K562 (cell line): ENCODE measurements at regions not wholly inside any gene's neighbourhood (a gene's known extent, or its start where the extent isn't known, plus 50 kb on each side); places are given as distances from the start of the nearest gene placed in this dataset.

Source experiments
- ATAC-seq: fragments of 200-7000 bp; cut with Tn5 transposase; 3 replicates; pipeline ENCODE4 v1.9.1; 2020; ENCODE audit warnings: moderate library complexity
- BruUV-seq: library from RNA; stranded (reverse); fragments of 400-500 nt; replicated peaks from 2 replicates; lab custom pipeline; 2021; lab: Mats Ljungman, UMichigan
- CTCF ChIA-PET: fragments of 300-600 bp; formaldehyde crosslinking; extraction: SDS; loops from one replicate; lab custom pipeline; 2021; ENCODE audit warnings: low intra/inter-chr PET ratio; lab: Yijun Ruan, JAX
- POLR2A ChIA-PET: fragments of 300-600, 350-650 bp; sonication (Branson Sonifier 250); formaldehyde crosslinking; extraction: SDS; loops from one replicate; lab custom pipeline; 2021; ENCODE audit warnings: antibody characterized with exemption, inconsistent platforms; lab: Yijun Ruan, JAX
- DNase-seq, 4 experiments: peaks; one replicate each; pipeline versions ENCODE4 v3.0.0 to v3.0.0-alpha.2; 2011 to 2018; ENCODE audit warnings: low spot score in 3 of 4, mixed read lengths in 3 of 4; ENCODE audit errors: extremely low read depth in 1 of 4
- FAIRE-seq: peaks from 2 replicates; lab custom pipeline; 2011; peaks lifted over from hg19 to GRCh38; lab: Jason Lieb, UNC
- H2AFZ ChIP-seq: 2 replicates; pipeline ENCODE4 v1.6.0; 2011; ENCODE audit warnings: low read depth, low read length, control low read depth, inconsistent platforms
- H3K27ac ChIP-seq: fragments of 200-600 bp; 3 replicates; pipeline ENCODE4 v1.8.0; 2011; ENCODE audit warnings: low read depth, mild to moderate bottlenecking, control low read depth, inconsistent platforms, low read length, moderate library complexity, mixed read lengths; ENCODE audit errors: extremely low read depth
- H3K27me3 ChIP-seq, 2 experiments: fragments of 300-600 bp in 1 of 2; 2 replicates in 1 of 2; 3 replicates in 1 of 2; pipeline versions ENCODE4 v1.6.0 to v1.8.0; 2011; ENCODE audit warnings: inconsistent platforms in 2 of 2, low read length in 2 of 2, mild to moderate bottlenecking in 1 of 2, mixed read lengths in 1 of 2, moderate library complexity in 1 of 2; ENCODE audit not compliant: control insufficient read depth in 2 of 2, insufficient read depth in 2 of 2
- H3K36me3 ChIP-seq: fragments of 300-600 bp; 3 replicates; pipeline ENCODE4 v1.8.0; 2011; ENCODE audit warnings: mild to moderate bottlenecking, low read length, inconsistent platforms; ENCODE audit not compliant: control insufficient read depth, insufficient read depth
- H3K4me1 ChIP-seq, 2 experiments: fragments of 200-600 bp in 1 of 2; replicated peaks in 1 of 2; 2 replicates in 1 of 2; 3 replicates in 1 of 2; pipeline versions ENCODE4 v1.5.1 to v1.8.0; 2011; ENCODE audit warnings: inconsistent platforms in 2 of 2, low read length in 2 of 2, mild to moderate bottlenecking in 1 of 2, mixed read lengths in 1 of 2, moderate library complexity in 1 of 2; ENCODE audit not compliant: control insufficient read depth in 2 of 2, insufficient read depth in 2 of 2
- H3K4me2 ChIP-seq: 2 replicates; pipeline ENCODE4 v1.6.1; 2011; ENCODE audit warnings: low read length, control low read depth, inconsistent platforms, mixed read lengths; ENCODE audit not compliant: insufficient read depth
- H3K4me3 ChIP-seq: fragments of 200-600 bp; sonication (generic), shearing (Covaris generic); 2 replicates; pipeline ENCODE4 v1.5.1; 2016; ENCODE audit warnings: control low read depth, inconsistent platforms
- H3K79me2 ChIP-seq: fragments of 200-600 bp; 3 replicates; pipeline ENCODE4 v1.8.0; 2011; ENCODE audit warnings: low read length, inconsistent platforms; ENCODE audit not compliant: control insufficient read depth, insufficient read depth
- H3K9ac ChIP-seq, 2 experiments: 2 replicates each; pipeline versions ENCODE4 v1.6.0 to v1.6.1; 2011; ENCODE audit warnings: low read depth in 2 of 2, low read length in 2 of 2, control low read depth in 1 of 2, inconsistent platforms in 1 of 2, mild to moderate bottlenecking in 1 of 2, mixed read lengths in 1 of 2; ENCODE audit not compliant: insufficient read depth in 1 of 2
- H3K9me1 ChIP-seq: one replicate; pipeline ENCODE4 v1.6.0; 2011; ENCODE audit warnings: inconsistent platforms, mild to moderate bottlenecking, low read length, moderate library complexity; ENCODE audit not compliant: control insufficient read depth, insufficient read depth
- H3K9me3 ChIP-seq: replicated peaks from 2 replicates; pipeline ENCODE4 v1.5.1; 2011; ENCODE audit warnings: low read depth, low read length, inconsistent platforms; ENCODE audit not compliant: control insufficient read depth, insufficient read depth
- H4K20me1 ChIP-seq: replicated peaks from 2 replicates; pipeline ENCODE4 v1.6.1; 2011; ENCODE audit warnings: low read length, inconsistent platforms, mixed read lengths; ENCODE audit not compliant: control insufficient read depth, insufficient read depth
- ARHGAP35 ChIP-seq: fragments of 450-650 bp; IDR thresholded peaks from 2 replicates; pipeline ENCODE4 v1.6.1; 2018; ENCODE audit not compliant: partially characterized antibody
- DIDO1 ChIP-seq: fragments of 450-650 bp; IDR thresholded peaks from 2 replicates; pipeline ENCODE4 v1.6.1; 2016; ENCODE audit warnings: low read depth, missing biosample characterization, missing genetic modification characterization
- DMBX1 ChIP-seq: fragments of 250-450 bp; sonication (Bioruptor Pico); IDR thresholded peaks from 2 replicates; pipeline ENCODE4 v1.8.0; 2022; ENCODE audit warnings: inconsistent platforms, mild to moderate bottlenecking, moderate library complexity, borderline replicate concordance
- HSF4 ChIP-seq: fragments of 250-450 bp; sonication (Bioruptor Pico); IDR thresholded peaks from 2 replicates; pipeline ENCODE4 v2.1.2; 2022; ENCODE audit warnings: mild to moderate bottlenecking, moderate library complexity, borderline replicate concordance
- ILK ChIP-seq: fragments of 450-650 bp; IDR thresholded peaks from 2 replicates; pipeline ENCODE4 v1.6.1; 2016; ENCODE audit warnings: missing genetic modification characterization, low read depth, mild to moderate bottlenecking, missing compliant biosample characterization, moderate library complexity, borderline replicate concordance
- KAT7 ChIP-seq: sonication (generic); formaldehyde crosslinking; IDR thresholded peaks from 2 replicates; pipeline ENCODE4 v1.8.0; 2022; ENCODE audit warnings: missing genetic modification reagents, mild to moderate bottlenecking, borderline replicate concordance
- RBM17 ChIP-seq: fragments of 200-400 bp; formaldehyde crosslinking; IDR thresholded peaks from 2 replicates; pipeline ENCODE4 v1.6.1; 2017; ENCODE audit warnings: low read depth, mild to moderate bottlenecking, low read length, borderline replicate concordance
- SMAD1 ChIP-seq: fragments of 150-350 bp; IDR thresholded peaks from 2 replicates; pipeline ENCODE4 v1.6.1; 2014; ENCODE audit warnings: low read length, low read depth; ENCODE audit not compliant: partially characterized antibody
- SMARCB1 ChIP-seq: IDR thresholded peaks from 2 replicates; pipeline ENCODE4 v1.6.1; 2011; ENCODE audit warnings: improper control_type of control experiment, low read depth; ENCODE audit not compliant: insufficient read length
- TCFL5 ChIP-seq: fragments of 250-450 bp; sonication (Bioruptor Pico); conservative IDR thresholded peaks from 2 replicates; pipeline ENCODE4 v1.6.1; 2021; ENCODE audit warnings: mild to moderate bottlenecking, moderate library complexity, matching md5 sums
- ZKSCAN8 ChIP-seq: fragments of 200-800 bp; sonication (Bioruptor generic); IDR thresholded peaks from 2 replicates; pipeline ENCODE4 v1.6.1; 2016; ENCODE audit warnings: missing genetic modification characterization, missing compliant biosample characterization
- ZNF165 ChIP-seq: fragments of 250-450 bp; sonication (Bioruptor Pico); IDR thresholded peaks from 2 replicates; pipeline ENCODE4 v1.4.0; 2020; ENCODE audit warnings: borderline replicate concordance
- WGBS: fragments of 100-300 bp; shearing (Covaris generic); methylation state at CpG from one replicate; pipeline ENCODE4 v1.1.6; 2016; ENCODE audit warnings: low coverage, mixed read lengths; ENCODE audit not compliant: insufficient coverage; ENCODE audit errors: missing lambda C conversion rate; 5-methylcytosine and 5-hydroxymethylcytosine counted together
- in situ Hi-C: fragments of 300-500 bp; cut with MboI; formaldehyde crosslinking; loops from 4 replicates; pipeline ENCODE4 v1.15.0; 2018; ENCODE audit warnings: inconsistent platforms, mixed read lengths
- intact Hi-C: fragments of 100-400 bp; cut with micrococcal nuclease; formaldehyde crosslinking; loops from 2 replicates; pipeline ENCODE4 v1.14.2; 2022
- TF ChIP-seq, protein P1 (sequence below): IDR thresholded peaks from 3 replicates; pipeline ENCODE4 v1.6.1; 2011; ENCODE audit warnings: borderline replicate concordance, mild to moderate bottlenecking; ENCODE audit not compliant: insufficient read length, insufficient read depth
- TF ChIP-seq, protein P2 (sequence below): fragments of 450-650 bp; formaldehyde crosslinking; IDR thresholded peaks from 2 replicates; pipeline ENCODE4 v1.4.0; 2022; ENCODE audit warnings: missing genetic modification characterization
- TF ChIP-seq, protein P3 (sequence below): sonication (generic); formaldehyde crosslinking; IDR thresholded peaks from 2 replicates; pipeline ENCODE4 v1.8.0; 2022; ENCODE audit warnings: mild to moderate bottlenecking, missing genetic modification reagents, borderline replicate concordance

DNA sequence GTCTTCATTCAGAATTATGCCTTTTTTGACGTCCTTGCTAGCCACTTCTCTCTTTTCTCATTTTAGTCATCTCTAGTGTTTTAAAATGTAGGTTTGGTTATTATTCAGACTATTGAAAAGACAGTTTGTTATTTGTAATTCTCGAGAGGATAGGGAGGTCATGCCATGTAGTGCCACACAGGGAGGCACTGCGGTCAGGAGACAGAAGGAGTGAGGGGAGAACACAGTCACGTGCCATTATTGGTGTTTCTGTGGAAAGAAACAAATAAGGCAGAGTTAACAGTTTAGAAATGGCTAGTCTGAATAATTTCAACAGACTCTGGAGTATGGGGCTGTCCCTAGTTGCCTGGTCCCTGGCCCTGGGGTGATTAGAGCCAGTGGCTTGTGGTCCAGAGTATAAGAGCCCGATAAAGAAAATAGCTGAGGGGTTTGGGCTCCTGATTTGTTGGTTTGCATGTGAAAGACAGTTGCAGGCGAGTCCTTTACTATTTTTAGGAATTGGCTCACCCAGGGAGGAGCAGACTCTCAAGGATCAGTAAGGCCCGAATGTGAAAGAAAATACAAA is 278.1 kb upstream of the SEL1L start (continued):
- TF ChIP-seq, protein P1, sequence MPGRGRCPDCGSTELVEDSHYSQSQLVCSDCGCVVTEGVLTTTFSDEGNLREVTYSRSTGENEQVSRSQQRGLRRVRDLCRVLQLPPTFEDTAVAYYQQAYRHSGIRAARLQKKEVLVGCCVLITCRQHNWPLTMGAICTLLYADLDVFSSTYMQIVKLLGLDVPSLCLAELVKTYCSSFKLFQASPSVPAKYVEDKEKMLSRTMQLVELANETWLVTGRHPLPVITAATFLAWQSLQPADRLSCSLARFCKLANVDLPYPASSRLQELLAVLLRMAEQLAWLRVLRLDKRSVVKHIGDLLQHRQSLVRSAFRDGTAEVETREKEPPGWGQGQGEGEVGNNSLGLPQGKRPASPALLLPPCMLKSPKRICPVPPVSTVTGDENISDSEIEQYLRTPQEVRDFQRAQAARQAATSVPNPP, result no peak
- no peak for TF ChIP-seq SMAD1
- TF ChIP-seq TCFL5 (CRISPR knock-in tag), result no peak
- no peak for TF ChIP-seq RBM17
- TF ChIP-seq, protein P2, sequence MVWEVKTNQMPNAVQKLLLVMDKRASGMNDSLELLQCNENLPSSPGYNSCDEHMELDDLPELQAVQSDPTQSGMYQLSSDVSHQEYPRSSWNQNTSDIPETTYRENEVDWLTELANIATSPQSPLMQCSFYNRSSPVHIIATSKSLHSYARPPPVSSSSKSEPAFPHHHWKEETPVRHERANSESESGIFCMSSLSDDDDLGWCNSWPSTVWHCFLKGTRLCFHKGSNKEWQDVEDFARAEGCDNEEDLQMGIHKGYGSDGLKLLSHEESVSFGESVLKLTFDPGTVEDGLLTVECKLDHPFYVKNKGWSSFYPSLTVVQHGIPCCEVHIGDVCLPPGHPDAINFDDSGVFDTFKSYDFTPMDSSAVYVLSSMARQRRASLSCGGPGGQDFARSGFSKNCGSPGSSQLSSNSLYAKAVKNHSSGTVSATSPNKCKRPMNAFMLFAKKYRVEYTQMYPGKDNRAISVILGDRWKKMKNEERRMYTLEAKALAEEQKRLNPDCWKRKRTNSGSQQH (CRISPR knock-in tag), result no peak

DNA sequence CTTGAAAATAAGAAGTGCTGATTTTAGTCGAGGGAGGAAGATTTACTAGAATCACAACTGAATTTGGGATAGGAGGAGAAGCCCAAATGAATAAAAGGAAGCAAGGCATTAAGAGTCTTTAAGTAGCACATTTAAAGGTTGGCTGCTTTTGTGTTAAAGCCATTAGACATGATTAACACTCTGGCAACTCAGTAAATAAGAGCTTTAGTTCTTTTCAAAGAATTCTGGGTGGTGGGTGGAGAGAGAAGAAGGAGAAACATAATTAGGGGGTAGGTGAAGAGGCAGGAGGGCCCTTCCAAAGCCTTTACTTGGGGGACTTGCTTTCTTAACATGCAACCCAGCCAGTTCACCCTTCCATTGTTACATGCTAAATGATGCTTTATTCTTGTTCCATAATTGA is 284.6 kb upstream of the SEL1L start:
- POLR2A ChIA-PET, result no interaction called here
- no peak for DNase-seq
- H3K9ac ChIP-seq, result no peak overlapping the region
- no peak overlapping the region for H3K27ac ChIP-seq
- H3K27me3 ChIP-seq, result no peaks in the 10 kb centered on the region
- no peak overlapping the region for H2AFZ ChIP-seq
- H3K4me1 ChIP-seq, result no peaks in the 10 kb centered on the region
- no TSS peak for BruUV-seq
- ATAC-seq, result no peak
- H3K4me2 ChIP-seq, result no peak overlapping the region
- in situ Hi-C loops (no loop called here), intact Hi-C loops (no loop called here)
- CTCF ChIA-PET, result no interaction called here
- no peak overlapping the region for H3K4me3 ChIP-seq
- H4K20me1 ChIP-seq, result no peaks in the 10 kb centered on the region
- no peaks in the 10 kb centered on the region for H3K79me2 ChIP-seq
- no peaks in the 10 kb centered on the region for H3K9me1 ChIP-seq
- no peak for TF ChIP-seq KAT7 (CRISPR knock-in tag)
- no peak for TF ChIP-seq ZKSCAN8 (CRISPR knock-in tag)
- TF ChIP-seq DMBX1 (CRISPR knock-in tag), result no peak
- no peak for TF ChIP-seq HSF4
- no peak for TF ChIP-seq SMARCB1
- TF ChIP-seq ZNF165, result no peak
- no peak for TF ChIP-seq ILK (tag)
- no peak for TF ChIP-seq ARHGAP35
- TF ChIP-seq, protein P3, sequence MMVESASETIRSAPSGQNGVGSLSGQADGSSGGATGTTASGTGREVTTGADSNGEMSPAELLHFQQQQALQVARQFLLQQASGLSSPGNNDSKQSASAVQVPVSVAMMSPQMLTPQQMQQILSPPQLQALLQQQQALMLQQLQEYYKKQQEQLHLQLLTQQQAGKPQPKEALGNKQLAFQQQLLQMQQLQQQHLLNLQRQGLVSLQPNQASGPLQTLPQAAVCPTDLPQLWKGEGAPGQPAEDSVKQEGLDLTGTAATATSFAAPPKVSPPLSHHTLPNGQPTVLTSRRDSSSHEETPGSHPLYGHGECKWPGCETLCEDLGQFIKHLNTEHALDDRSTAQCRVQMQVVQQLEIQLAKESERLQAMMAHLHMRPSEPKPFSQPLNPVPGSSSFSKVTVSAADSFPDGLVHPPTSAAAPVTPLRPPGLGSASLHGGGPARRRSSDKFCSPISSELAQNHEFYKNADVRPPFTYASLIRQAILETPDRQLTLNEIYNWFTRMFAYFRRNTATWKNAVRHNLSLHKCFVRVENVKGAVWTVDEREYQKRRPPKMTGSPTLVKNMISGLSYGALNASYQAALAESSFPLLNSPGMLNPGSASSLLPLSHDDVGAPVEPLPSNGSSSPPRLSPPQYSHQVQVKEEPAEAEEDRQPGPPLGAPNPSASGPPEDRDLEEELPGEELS (CRISPR knock-in tag), result no peak
- TF ChIP-seq DIDO1 (tag), result no peak
- no peaks in the 10 kb centered on the region for H3K9me3 ChIP-seq
- WGBS, result 0% methylated on average over 1 of the region's 1 CpG
- no peaks in the 10 kb centered on the region for H3K36me3 ChIP-seq
- no peak for FAIRE-seq
